ENCODE measurements at regions not wholly inside any gene's neighbourhood (a gene's known extent, or its start where the extent isn't known, plus 50 kb on each side); places are given as distances from the start of the nearest gene placed in this dataset.

GRCh38 chr22:23513705-23514104, 66.4 kb downstream of the IGLL1 start:
- peaks cover 0 to 1% of the 10 kb centered on the region in 2 donors for H3K27me3 ChIP-seq (ENCODE audit: control insufficient read depth in 1 of 2, insufficient read depth in 2 of 2, low read length in 2 of 2)
- no peaks in the 10 kb centered on the region for H3K9me3 ChIP-seq (ENCODE audit: control insufficient read depth in 2 of 2, insufficient read depth in 1 of 2, low read depth in 1 of 2, low read length in 1 of 2)
- no peak overlapping the region for H3K4me3 ChIP-seq (ENCODE audit: low read depth in 1 of 2, low read length in 2 of 2)
- H3K36me3 ChIP-seq (ENCODE audit: control insufficient read depth in 2 of 2, insufficient read depth in 2 of 2, low read length in 1 of 2): no peaks in the 10 kb centered on the region
- H3K27ac ChIP-seq (ENCODE audit: low read depth in 2 of 2, low read length in 1 of 2): no peak overlapping the region
- 85 to 91% methylated on average over 7 of the region's 7 CpGs for WGBS, 2 donors
- H3K4me1 ChIP-seq (ENCODE audit: control insufficient read depth in 2 of 2, insufficient read depth in 2 of 2, low read length in 1 of 2): no peaks in the 10 kb centered on the region

GRCh38 chr22:23513133-23513532, 67.0 kb downstream of the IGLL1 start:
- H3K27me3 ChIP-seq (ENCODE audit: control insufficient read depth in 1 of 2, insufficient read depth in 2 of 2, low read length in 2 of 2): no peaks in the 10 kb centered on the region
- no peak overlapping the region for H3K4me3 ChIP-seq (ENCODE audit: low read depth in 1 of 2, low read length in 2 of 2)
- H3K4me1 ChIP-seq (ENCODE audit: control insufficient read depth in 2 of 2, insufficient read depth in 2 of 2, low read length in 1 of 2): no peaks in the 10 kb centered on the region
- H3K9me3 ChIP-seq (ENCODE audit: control insufficient read depth in 2 of 2, insufficient read depth in 1 of 2, low read depth in 1 of 2, low read length in 1 of 2): no peaks in the 10 kb centered on the region
- H3K27ac ChIP-seq (ENCODE audit: low read depth in 2 of 2, low read length in 1 of 2): no peak overlapping the region
- 87 to 88% methylated on average over 15 of the region's 15 CpGs for WGBS, 2 donors
- H3K36me3 ChIP-seq (ENCODE audit: control insufficient read depth in 2 of 2, insufficient read depth in 2 of 2, low read length in 1 of 2): no peaks in the 10 kb centered on the region

GRCh38 chr22:23512721-23513120, 67.4 kb downstream of the IGLL1 start:
- no peaks in the 10 kb centered on the region for H3K36me3 ChIP-seq (ENCODE audit: control insufficient read depth in 2 of 2, insufficient read depth in 2 of 2, low read length in 1 of 2)
- WGBS, 2 donors: 83 to 84% methylated on average over 4 to 5 of the region's 5 CpGs
- H3K9me3 ChIP-seq (ENCODE audit: control insufficient read depth in 2 of 2, insufficient read depth in 1 of 2, low read depth in 1 of 2, low read length in 1 of 2): no peaks in the 10 kb centered on the region
- no peaks in the 10 kb centered on the region for H3K27me3 ChIP-seq (ENCODE audit: control insufficient read depth in 1 of 2, insufficient read depth in 2 of 2, low read length in 2 of 2)
- H3K4me3 ChIP-seq (ENCODE audit: low read depth in 1 of 2, low read length in 2 of 2): no peak overlapping the region
- H3K4me1 ChIP-seq (ENCODE audit: control insufficient read depth in 2 of 2, insufficient read depth in 2 of 2, low read length in 1 of 2): no peaks in the 10 kb centered on the region
- no peak overlapping the region for H3K27ac ChIP-seq (ENCODE audit: low read depth in 2 of 2, low read length in 1 of 2)

- H3K9me3 ChIP-seq (ENCODE audit: control insufficient read depth in 2 of 2, insufficient read depth in 1 of 2, low read depth in 1 of 2, low read length in 1 of 2): no peaks in the 10 kb centered on the region
- H3K27ac ChIP-seq (ENCODE audit: low read depth in 2 of 2, low read length in 1 of 2): no peak overlapping the region
- H3K4me1 ChIP-seq (ENCODE audit: control insufficient read depth in 2 of 2, insufficient read depth in 2 of 2, low read length in 1 of 2): no peaks in the 10 kb centered on the region
- 83 to 90% methylated on average over 5 of the region's 5 CpGs for WGBS, 2 donors
- H3K4me3 ChIP-seq (ENCODE audit: low read depth in 1 of 2, low read length in 2 of 2): no peak overlapping the region
- no peaks in the 10 kb centered on the region for H3K27me3 ChIP-seq (ENCODE audit: control insufficient read depth in 1 of 2, insufficient read depth in 2 of 2, low read length in 2 of 2)
- no peaks in the 10 kb centered on the region for H3K36me3 ChIP-seq (ENCODE audit: control insufficient read depth in 2 of 2, insufficient read depth in 2 of 2, low read length in 1 of 2)
Measured at GRCh38 chr22:23512348-23512705, 67.8 kb downstream of the IGLL1 start.

GRCh38 chr22:23511627-23512347, 68.3 kb downstream of the IGLL1 start:
- H3K27ac ChIP-seq (ENCODE audit: low read depth in 2 of 2, low read length in 1 of 2): no peak overlapping the region
- no peaks in the 10 kb centered on the region for H3K36me3 ChIP-seq (ENCODE audit: control insufficient read depth in 2 of 2, insufficient read depth in 2 of 2, low read length in 1 of 2)
- H3K9me3 ChIP-seq (ENCODE audit: control insufficient read depth in 2 of 2, insufficient read depth in 1 of 2, low read depth in 1 of 2, low read length in 1 of 2): no peaks in the 10 kb centered on the region
- no peaks in the 10 kb centered on the region for H3K27me3 ChIP-seq (ENCODE audit: control insufficient read depth in 1 of 2, insufficient read depth in 2 of 2, low read length in 2 of 2)
- WGBS, 2 donors: 53 to 58% methylated on average over 19 of the region's 19 CpGs
- no peak overlapping the region for H3K4me3 ChIP-seq (ENCODE audit: low read depth in 1 of 2, low read length in 2 of 2)
- no peaks in the 10 kb centered on the region for H3K4me1 ChIP-seq (ENCODE audit: control insufficient read depth in 2 of 2, insufficient read depth in 2 of 2, low read length in 1 of 2)

GRCh38 chr22:23509571-23510302, 70.4 kb downstream of the IGLL1 start:
- Histone ChIP-seq H3K36me3 (ENCODE audit: control insufficient read depth in 2 of 2, insufficient read depth in 2 of 2, low read length in 1 of 2) (no peaks in the 10 kb centered on the region), H3K4me3 (ENCODE audit: low read depth in 1 of 2, low read length in 2 of 2) (no peak overlapping the region), H3K27me3 (ENCODE audit: control insufficient read depth in 1 of 2, insufficient read depth in 2 of 2, low read length in 2 of 2) (no peaks in the 10 kb centered on the region), H3K27ac (ENCODE audit: low read depth in 2 of 2, low read length in 1 of 2) (no peak overlapping the region), H3K9me3 (ENCODE audit: control insufficient read depth in 2 of 2, insufficient read depth in 1 of 2, low read depth in 1 of 2, low read length in 1 of 2) (no peaks in the 10 kb centered on the region), H3K4me1 (ENCODE audit: control insufficient read depth in 2 of 2, insufficient read depth in 2 of 2, low read length in 1 of 2) (no peaks in the 10 kb centered on the region)
- WGBS, 2 donors: 78% methylated on average over 11 of the region's 11 CpGs

- Histone ChIP-seq H3K9me3 (ENCODE audit: control insufficient read depth in 2 of 2, insufficient read depth in 1 of 2, low read depth in 1 of 2, low read length in 1 of 2) (peaks cover 0 to 4% of the 10 kb centered on the region in 2 donors), H3K27me3 (ENCODE audit: control insufficient read depth in 1 of 2, insufficient read depth in 2 of 2, low read length in 2 of 2) (no peaks in the 10 kb centered on the region), H3K36me3 (ENCODE audit: control insufficient read depth in 2 of 2, insufficient read depth in 2 of 2, low read length in 1 of 2) (no peaks in the 10 kb centered on the region), H3K27ac (ENCODE audit: low read depth in 2 of 2, low read length in 1 of 2) (no peak overlapping the region), H3K4me3 (ENCODE audit: low read depth in 1 of 2, low read length in 2 of 2) (no peak overlapping the region), H3K4me1 (ENCODE audit: control insufficient read depth in 2 of 2, insufficient read depth in 2 of 2, low read length in 1 of 2) (peaks cover 0 to 6% of the 10 kb centered on the region in 2 donors)
- 34 to 46% methylated on average over 10 of the region's 10 CpGs for WGBS, 2 donors
Measured at GRCh38 chr22:23504516-23504915, 75.6 kb downstream of the IGLL1 start.

GRCh38 chr22:23503736-23504440, 76.2 kb downstream of the IGLL1 start:
- Histone ChIP-seq H3K36me3 (ENCODE audit: control insufficient read depth in 2 of 2, insufficient read depth in 2 of 2, low read length in 1 of 2) (no peaks in the 10 kb centered on the region), H3K27ac (ENCODE audit: low read depth in 2 of 2, low read length in 1 of 2) (no peak overlapping the region)
- 79 to 80% methylated on average over 15 of the region's 15 CpGs for WGBS, 2 donors

GRCh38 chr22:23503142-23503541, 76.9 kb downstream of the IGLL1 start:
- no peaks in the 10 kb centered on the region for H3K27me3 ChIP-seq (ENCODE audit: control insufficient read depth in 1 of 2, insufficient read depth in 2 of 2, low read length in 2 of 2)
- WGBS, 2 donors: 95 to 96% methylated on average over 5 of the region's 5 CpGs
- no peaks in the 10 kb centered on the region for H3K36me3 ChIP-seq (ENCODE audit: control insufficient read depth in 2 of 2, insufficient read depth in 2 of 2, low read length in 1 of 2)
- peaks cover 0 to 4% of the 10 kb centered on the region in 2 donors for H3K9me3 ChIP-seq (ENCODE audit: control insufficient read depth in 2 of 2, insufficient read depth in 1 of 2, low read depth in 1 of 2, low read length in 1 of 2)
- H3K27ac ChIP-seq (ENCODE audit: low read depth in 2 of 2, low read length in 1 of 2): no peak overlapping the region
- no peak overlapping the region for H3K4me3 ChIP-seq (ENCODE audit: low read depth in 1 of 2, low read length in 2 of 2)
- peaks cover 0 to 6% of the 10 kb centered on the region in 2 donors for H3K4me1 ChIP-seq (ENCODE audit: control insufficient read depth in 2 of 2, insufficient read depth in 2 of 2, low read length in 1 of 2)

More at GRCh38 chr22:23503736-23504440, 76.2 kb downstream of the IGLL1 start:
- H3K4me3 ChIP-seq (ENCODE audit: low read depth in 1 of 2, low read length in 2 of 2): no peak overlapping the region
- H3K27me3 ChIP-seq (ENCODE audit: control insufficient read depth in 1 of 2, insufficient read depth in 2 of 2, low read length in 2 of 2): no peaks in the 10 kb centered on the region
- peaks cover 0 to 6% of the 10 kb centered on the region in 2 donors for H3K4me1 ChIP-seq (ENCODE audit: control insufficient read depth in 2 of 2, insufficient read depth in 2 of 2, low read length in 1 of 2)
- peaks cover 0 to 4% of the 10 kb centered on the region in 2 donors for H3K9me3 ChIP-seq (ENCODE audit: control insufficient read depth in 2 of 2, insufficient read depth in 1 of 2, low read depth in 1 of 2, low read length in 1 of 2)

Data from esophagus (tissue), 2 donors.